Head of caudate nucleus (tissue), 42 donors: ENCODE measurements at regions not wholly inside any gene's neighbourhood (a gene's known extent, or its start where the extent isn't known, plus 50 kb on each side); places are given as distances from the start of the nearest gene placed in this dataset.
A peak's percentile ranks its signal among the peaks of the same experiment; 100 is the strongest.
"Not testable (repeated sequence)": the region's sequence is repeated elsewhere in the genome, so short reads cannot be mapped to it uniquely, and the experiment has no call there.

ENCODE experiments used
- DNase-seq, 42 donors: peaks; one replicate each; pipeline versions ENCODE4 v3.0.0 to v3.0.0-alpha.2; 2020 to 2021; ENCODE audit warnings: mixed read lengths in 7 of 42
- intact Hi-C: fragments of 100-400 bp; cut with DNase I; formaldehyde crosslinking; loops from one replicate; pipeline ENCODE4 v1.15.0; 2022

GRCh38 chr3:82378392-82378791, 616.9 kb upstream of the GBE1 start:
- intact Hi-C loops: no loop called here
- DNase-seq: no peak

- intact Hi-C loops: no loop called here
- DNase-seq: no peak
Measured at GRCh38 chr3:82376883-82377282, 615.4 kb upstream of the GBE1 start.

- intact Hi-C loops, DNase-seq: not testable (repeated sequence)
Measured at GRCh38 chr3:82373833-82374232, 612.4 kb upstream of the GBE1 start.

GRCh38 chr3:82364827-82365226, 603.4 kb upstream of the GBE1 start:
- intact Hi-C loops: no loop called here
- DNase-seq: no peak

- intact Hi-C loops: no loop called here
- no peak for DNase-seq
Measured at GRCh38 chr3:82363131-82363530, 601.7 kb upstream of the GBE1 start.

- peak in 16 of 42 donors; percentile 2 to 64 (median 16) for DNase-seq
- intact Hi-C loops: no loop called here
Measured at GRCh38 chr3:82355228-82355627, 593.8 kb upstream of the GBE1 start.

GRCh38 chr3:82354228-82354627, 592.8 kb upstream of the GBE1 start:
- DNase-seq: no peak
- intact Hi-C loops: no loop called here

GRCh38 chr3:82353306-82354171, 592.1 kb upstream of the GBE1 start:
- intact Hi-C loops: no loop called here
- no peak for DNase-seq

- intact Hi-C loops: no loop called here
- no peak for DNase-seq
Measured at GRCh38 chr3:82347585-82347984, 586.1 kb upstream of the GBE1 start.

- DNase-seq: no peak
- intact Hi-C loops: no loop called here
Measured at GRCh38 chr3:82342521-82342920, 581.1 kb upstream of the GBE1 start.

- no peak for DNase-seq
- intact Hi-C loops: no loop called here
Measured at GRCh38 chr3:82329300-82329699, 567.9 kb upstream of the GBE1 start.

GRCh38 chr3:82311901-82312300, 550.5 kb upstream of the GBE1 start:
- no peak for DNase-seq
- intact Hi-C loops: no loop called here

- DNase-seq: no peak
- intact Hi-C loops: no loop called here
Measured at GRCh38 chr3:82308755-82309154, 547.3 kb upstream of the GBE1 start.

GRCh38 chr3:82306189-82306588, 544.7 kb upstream of the GBE1 start:
- intact Hi-C loops: no loop called here
- no peak for DNase-seq

- no peak for DNase-seq
- intact Hi-C loops: no loop called here
Measured at GRCh38 chr3:82294609-82295008, 533.2 kb upstream of the GBE1 start.

- intact Hi-C loops: no loop called here
- no peak for DNase-seq
Measured at GRCh38 chr3:82293867-82294266, 532.4 kb upstream of the GBE1 start.

- intact Hi-C loops: no loop called here
- no peak for DNase-seq
Measured at GRCh38 chr3:82293435-82293834, 532.0 kb upstream of the GBE1 start.

GRCh38 chr3:82287562-82287961, 526.1 kb upstream of the GBE1 start:
- DNase-seq: no peak
- intact Hi-C loops: no loop called here

- intact Hi-C loops: no loop called here
- DNase-seq: no peak
Measured at GRCh38 chr3:82281205-82281604, 519.8 kb upstream of the GBE1 start.

GRCh38 chr3:82276992-82277391, 515.5 kb upstream of the GBE1 start:
- intact Hi-C loops: no loop called here
- DNase-seq: no peak

GRCh38 chr3:82274897-82275296, 513.5 kb upstream of the GBE1 start:
- intact Hi-C loops: no loop called here
- no peak for DNase-seq
